HFFc6 (cell line): ENCODE measurements at regions not wholly inside any gene's neighbourhood (a gene's known extent, or its start where the extent isn't known, plus 50 kb on each side); places are given as distances from the start of the nearest gene placed in this dataset.

ENCODE experiments used
- DNase-seq: peaks from one replicate; pipeline ENCODE4 v3.0.0-alpha.2; 2018
- H3K27ac Mint-ChIP-seq: 2 replicates; pipeline ENCODE4 v1.8.0; 2020; ENCODE audit warnings: mild to moderate bottlenecking, mixed read lengths
- H3K27me3 Mint-ChIP-seq: 2 replicates; pipeline ENCODE4 v1.8.0; 2021; ENCODE audit warnings: mild to moderate bottlenecking, moderate library complexity, mixed read lengths; ENCODE audit not compliant: insufficient read depth
- H3K36me3 Mint-ChIP-seq: 2 replicates; pipeline ENCODE4 v1.8.0; 2021; ENCODE audit warnings: low read depth, mixed read lengths
- H3K4me1 Mint-ChIP-seq: 2 replicates; pipeline ENCODE4 v1.8.0; 2020; ENCODE audit warnings: low read depth, mixed read lengths
- H3K4me3 Mint-ChIP-seq: 2 replicates; pipeline ENCODE4 v1.8.0; 2020; ENCODE audit warnings: mild to moderate bottlenecking, moderate library complexity, mixed read lengths
- H3K9me3 Mint-ChIP-seq: 2 replicates; pipeline ENCODE4 v1.8.0; 2020; ENCODE audit warnings: mild to moderate bottlenecking, mixed read lengths
- CTCF ChIP-seq: fragments of 200-600 bp; sonication (generic); IDR thresholded peaks from 2 replicates; pipeline ENCODE4 v1.5.0; 2021; ENCODE audit warnings: antibody characterized with exemption, mild to moderate bottlenecking

GRCh38 chr9:25224996-25225395 is 453.2 kb downstream of the TUSC1 start:
- peaks cover 27% of the 10 kb centered on the region for H3K9me3 Mint-ChIP-seq
- no peak for DNase-seq

GRCh38 chr9:25224309-25224708 is 453.9 kb downstream of the TUSC1 start:
- H3K4me3 Mint-ChIP-seq: no peak overlapping the region
- no peaks in the 10 kb centered on the region for H3K36me3 Mint-ChIP-seq
- TF ChIP-seq CTCF: no peak
- no peak for DNase-seq
- peaks cover 1% of the 10 kb centered on the region; the same call in 1 of the 2 replicates for H3K27me3 Mint-ChIP-seq
- H3K27ac Mint-ChIP-seq: no peak overlapping the region
- H3K9me3 Mint-ChIP-seq: peaks cover 27% of the 10 kb centered on the region
- H3K4me1 Mint-ChIP-seq: no peaks in the 10 kb centered on the region

More at GRCh38 chr9:25224996-25225395, 453.2 kb downstream of the TUSC1 start:
- Mint-ChIP-seq H3K27me3 (peaks cover 1% of the 10 kb centered on the region; the same call in 1 of the 2 replicates), H3K36me3 (no peaks in the 10 kb centered on the region), H3K4me1 (no peaks in the 10 kb centered on the region), H3K27ac (no peak overlapping the region), H3K4me3 (no peak overlapping the region)
- TF ChIP-seq CTCF: no peak

- Mint-ChIP-seq H3K4me3 (no peak overlapping the region), H3K27ac (no peak overlapping the region), H3K27me3 (no peaks in the 10 kb centered on the region), H3K36me3 (no peaks in the 10 kb centered on the region), H3K9me3 (peaks cover 37% of the 10 kb centered on the region), H3K4me1 (no peaks in the 10 kb centered on the region)
- TF ChIP-seq CTCF: no peak
- DNase-seq: no peak
These were observed 465.9 kb downstream of the TUSC1 start for GRCh38 chr9:25212361-25212760.

GRCh38 chr9:25207402-25208195 is 470.6 kb downstream of the TUSC1 start:
- no peaks in the 10 kb centered on the region for H3K36me3 Mint-ChIP-seq
- DNase-seq: no peak
- no peak for TF ChIP-seq CTCF
- no peaks in the 10 kb centered on the region for H3K4me1 Mint-ChIP-seq
- no peaks in the 10 kb centered on the region for H3K27me3 Mint-ChIP-seq
- no peak overlapping the region for H3K4me3 Mint-ChIP-seq
- H3K9me3 Mint-ChIP-seq: peaks cover 32% of the 10 kb centered on the region
- H3K27ac Mint-ChIP-seq: no peak overlapping the region

- Mint-ChIP-seq H3K9me3 (peaks cover 38% of the 10 kb centered on the region), H3K4me3 (no peak overlapping the region), H3K36me3 (no peaks in the 10 kb centered on the region), H3K4me1 (no peaks in the 10 kb centered on the region), H3K27ac (no peak overlapping the region), H3K27me3 (no peaks in the 10 kb centered on the region)
- DNase-seq: no peak
- TF ChIP-seq CTCF: no peak
These were observed 472.2 kb downstream of the TUSC1 start for GRCh38 chr9:25206027-25206426.
